ENCODE measurements at regions not wholly inside any gene's neighbourhood (a gene's known extent, or its start where the extent isn't known, plus 50 kb on each side); places are given as distances from the start of the nearest gene placed in this dataset.

DNA sequence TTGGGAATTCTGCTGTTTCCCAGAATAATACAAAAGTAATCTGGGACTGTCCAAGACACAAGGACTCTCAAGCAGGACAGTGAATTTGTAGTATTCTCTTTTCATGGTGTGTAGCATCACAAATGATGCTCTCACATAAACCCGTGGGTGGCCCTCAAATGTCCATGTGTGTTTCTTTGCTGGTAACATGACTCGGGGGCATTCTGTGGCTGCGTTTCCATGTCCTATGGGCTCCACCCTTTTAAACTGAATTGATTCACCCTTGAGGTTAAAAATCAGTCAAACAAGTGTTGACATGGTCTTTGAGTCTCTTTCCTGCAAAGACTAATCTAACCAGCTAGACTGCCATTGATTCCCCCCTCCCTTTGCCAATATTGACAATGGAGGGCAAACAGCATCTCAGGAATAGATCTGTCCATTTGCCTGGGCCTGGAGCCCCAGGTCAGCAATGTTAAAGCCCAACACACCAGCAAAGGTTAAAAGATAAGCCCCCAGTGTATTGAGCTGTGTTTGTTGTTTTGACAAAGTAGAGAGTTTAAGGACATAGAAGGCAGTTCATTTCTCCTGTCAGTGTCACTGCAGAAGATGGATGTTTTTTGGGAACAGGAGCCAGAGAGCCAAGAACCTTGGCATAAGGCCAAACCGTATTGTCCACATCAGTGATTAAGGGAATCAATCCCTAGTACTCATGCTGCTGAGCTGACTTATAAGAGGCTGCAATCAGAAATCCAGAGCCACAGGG is 117.1 kb upstream of the COX10 start:
- TF ChIP-seq POLR2A (IDR thresholded peaks at IDR 0.05; ENCODE audit: low read depth, low read length) (no peak), POLR2AphosphoS5 (IDR thresholded peaks at IDR 0.05; ENCODE audit: low read depth, low read length) (no peak), PAX5 (IDR thresholded peaks at IDR 0.05; ENCODE audit: insufficient read depth, low read length, severe bottlenecking) (no peak), TAF1 (IDR thresholded peaks at IDR 0.05; ENCODE audit: low read depth, low read length) (no peak)
